Stimulated activated CD8-positive, alpha-beta memory T cell treated with anti-CD3 and anti-CD28 coated beads, Interleukin-4, amount 100 ng/mL, for 48 hours (primary cell): ENCODE measurements at regions not wholly inside any gene's neighbourhood (a gene's known extent, or its start where the extent isn't known, plus 50 kb on each side); places are given as distances from the start of the nearest gene placed in this dataset.
"Not testable (repeated sequence)": the region's sequence is repeated elsewhere in the genome, so short reads cannot be mapped to it uniquely, and the experiment has no call there.

ENCODE experiments used
- DNase-seq: peaks from one replicate; pipeline ENCODE4 v3.0.0-alpha.2; 2020

DNA sequence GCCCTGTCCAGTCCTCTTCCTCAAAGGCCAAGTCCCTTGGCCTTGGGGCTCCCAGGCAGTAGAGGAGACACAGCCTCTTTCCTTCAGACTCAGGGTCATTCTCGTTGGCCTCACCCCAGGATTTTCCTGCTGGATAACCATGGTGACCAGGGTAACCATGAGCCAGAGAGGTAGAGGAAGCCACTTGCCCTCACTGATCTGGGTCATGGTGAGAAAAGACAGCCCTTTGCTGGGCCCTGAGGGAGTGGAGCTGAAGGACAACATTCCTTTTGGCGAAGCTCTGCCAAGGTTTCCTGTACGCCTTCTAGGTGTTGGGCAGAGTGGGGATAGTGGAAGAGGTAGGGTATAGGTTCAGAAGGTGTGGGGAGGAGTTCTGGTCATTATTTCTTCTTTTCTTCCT is 53.1 kb upstream of the WNT4 start:
- no peak for DNase-seq

DNA sequence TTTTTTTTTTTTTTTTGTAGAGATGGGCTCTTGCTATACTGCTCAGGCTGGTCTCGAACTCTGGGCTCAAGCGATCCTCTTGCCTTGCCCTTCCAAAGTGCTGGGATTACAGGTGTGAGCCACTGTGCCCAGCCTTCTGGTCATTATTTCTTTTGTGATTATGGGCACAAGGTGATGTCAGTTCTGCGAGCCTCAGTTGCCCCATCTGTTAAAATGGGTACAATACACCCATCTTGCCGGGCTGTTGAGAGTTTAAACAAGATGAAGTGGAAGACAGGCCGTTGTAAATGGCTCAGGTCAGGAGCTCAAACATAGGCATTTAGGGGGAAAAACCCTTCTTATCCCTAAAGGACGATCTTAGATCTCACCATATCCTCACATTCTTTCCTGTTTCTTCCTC is 53.7 kb upstream of the WNT4 start:
- DNase-seq = no peak

DNA sequence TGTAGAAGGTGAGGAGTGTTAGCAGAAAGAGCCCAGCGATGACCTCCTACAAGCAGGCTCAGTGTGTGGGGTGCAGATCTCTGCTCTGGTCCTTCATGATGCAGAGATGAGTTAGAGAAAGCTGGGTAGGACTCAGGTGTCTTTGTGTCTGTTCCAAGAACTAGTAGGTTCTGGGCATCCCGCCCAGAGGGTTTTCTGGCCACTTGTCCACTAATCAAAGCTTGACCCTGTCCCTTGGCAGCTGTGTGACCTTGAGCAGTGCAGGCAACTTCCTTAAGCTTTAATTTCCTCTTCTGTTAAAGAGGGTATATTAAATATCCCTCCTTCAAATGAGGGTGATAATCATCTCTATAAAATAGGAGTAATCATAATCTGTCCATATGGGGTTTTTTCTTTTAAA is 54.7 kb upstream of the WNT4 start:
- DNase-seq = no peak

DNA sequence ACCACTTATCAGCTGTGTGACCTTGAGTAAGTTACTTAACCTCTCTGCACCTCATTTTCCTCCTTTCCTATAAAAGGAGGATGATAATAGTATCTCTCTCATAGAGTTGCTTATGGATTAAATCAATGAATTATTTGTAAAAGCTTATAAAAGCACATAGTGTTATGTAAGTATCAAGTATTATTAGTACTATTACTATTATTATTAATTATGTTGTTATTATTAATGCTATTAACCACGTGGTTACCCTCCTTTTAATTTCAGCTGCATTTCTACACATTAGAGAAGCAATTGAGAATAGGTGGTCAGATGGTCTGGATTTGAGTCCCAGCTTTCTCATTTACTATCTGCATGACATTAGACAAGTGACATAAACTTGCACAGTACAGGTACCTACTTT is 58.1 kb upstream of the WNT4 start:
- no peak for DNase-seq

DNA sequence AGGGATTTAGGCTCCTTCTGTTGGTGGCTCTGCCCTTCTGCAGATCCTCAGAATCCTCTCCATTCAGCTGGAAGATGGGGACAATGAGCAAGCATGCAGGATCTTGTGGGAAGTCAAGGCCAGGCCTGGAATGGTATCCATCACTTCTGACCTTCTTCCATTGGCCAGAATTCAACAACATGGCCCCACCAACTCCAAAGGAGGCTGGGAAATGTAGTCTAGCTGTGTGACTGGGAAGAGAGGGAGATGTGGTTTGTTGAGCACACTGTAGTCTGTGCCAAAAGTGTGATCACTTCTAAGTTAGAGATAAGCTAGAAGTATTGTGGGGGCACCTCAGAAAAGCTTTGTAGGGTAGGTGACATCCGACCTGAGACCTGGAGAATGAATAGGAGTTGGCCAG is 60.4 kb upstream of the WNT4 start:
- DNase-seq = no peak

DNA sequence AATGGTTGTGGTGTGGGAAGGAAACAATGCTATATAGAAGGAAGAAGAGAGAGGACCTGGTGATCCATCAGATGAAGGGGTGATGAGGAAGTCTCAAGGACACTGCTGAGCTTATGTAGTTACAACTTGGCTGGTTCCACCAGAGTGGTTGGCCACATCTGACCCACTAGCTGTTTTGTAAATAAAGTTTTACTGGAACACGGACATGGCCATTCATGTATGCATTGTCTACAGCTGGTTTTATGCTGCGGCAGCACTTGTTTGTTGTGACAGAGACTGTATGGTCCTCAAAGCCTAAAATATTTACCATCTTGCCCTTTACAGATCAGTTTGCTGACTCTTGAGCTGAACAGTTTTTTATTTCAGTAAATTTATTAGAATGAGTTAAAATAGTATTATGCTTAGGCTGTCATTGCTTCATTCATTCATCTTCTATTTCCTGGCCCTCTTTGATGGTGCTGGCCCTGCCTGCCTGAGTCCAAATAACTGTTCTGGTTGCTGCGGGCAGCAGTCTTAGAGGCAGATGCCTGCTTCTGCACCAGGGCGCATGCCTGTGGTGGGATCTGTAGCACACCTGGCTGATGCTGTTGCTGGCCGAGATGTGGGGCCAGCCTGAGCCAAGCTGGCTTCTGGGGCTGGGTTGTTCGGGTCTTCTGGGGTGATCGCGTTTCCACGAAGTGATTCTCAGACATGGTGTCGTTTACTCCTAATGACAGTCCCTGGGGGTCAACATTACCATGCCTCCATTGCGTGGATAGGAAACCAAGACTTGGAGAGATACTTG is 61.4 kb upstream of the WNT4 start:
- DNase-seq = no peak

DNA sequence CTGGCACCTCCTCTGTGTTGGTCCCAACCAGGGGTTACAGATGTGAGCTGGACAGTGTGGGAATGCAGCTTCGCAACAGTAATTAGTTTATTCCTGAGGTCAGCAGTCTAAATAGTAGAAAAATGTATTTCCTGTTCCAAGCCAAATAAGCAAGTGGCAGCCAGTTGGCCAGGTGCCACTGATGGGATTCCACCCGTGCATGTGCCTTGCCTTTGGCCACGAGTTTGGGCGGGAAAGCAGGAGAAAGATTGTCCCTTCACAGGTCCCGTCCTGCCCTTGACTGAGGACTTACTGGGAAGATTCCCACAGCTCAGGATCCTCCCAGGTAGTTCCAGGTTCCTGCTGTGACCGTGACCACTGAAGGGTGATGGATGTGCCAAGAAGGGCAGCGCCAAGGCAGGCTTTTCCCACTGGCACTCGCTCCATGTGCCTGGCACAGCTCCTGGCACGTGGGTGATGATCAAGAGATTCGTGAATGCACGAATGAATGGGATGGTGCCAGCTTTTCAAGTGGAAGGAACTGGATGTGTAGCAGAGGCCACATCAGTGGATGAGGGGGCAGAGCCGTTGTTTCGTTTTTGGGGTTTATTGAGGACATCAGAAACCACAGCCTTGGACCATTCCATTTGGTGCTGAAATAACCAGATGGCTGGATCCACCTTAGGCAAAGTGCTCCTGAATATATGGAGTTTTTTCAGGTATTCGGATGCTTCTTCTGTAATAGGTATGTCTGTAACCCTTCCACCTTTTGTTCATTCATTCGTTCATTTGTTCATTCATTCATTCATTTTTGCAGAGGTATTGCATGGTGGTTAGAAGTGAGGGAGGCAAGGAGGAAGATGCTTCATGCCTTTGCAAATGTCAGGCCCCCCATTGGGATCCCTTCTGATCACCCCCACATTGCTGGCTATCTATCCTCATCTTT is 62.4 kb upstream of the WNT4 start:
- no peak for DNase-seq

DNA sequence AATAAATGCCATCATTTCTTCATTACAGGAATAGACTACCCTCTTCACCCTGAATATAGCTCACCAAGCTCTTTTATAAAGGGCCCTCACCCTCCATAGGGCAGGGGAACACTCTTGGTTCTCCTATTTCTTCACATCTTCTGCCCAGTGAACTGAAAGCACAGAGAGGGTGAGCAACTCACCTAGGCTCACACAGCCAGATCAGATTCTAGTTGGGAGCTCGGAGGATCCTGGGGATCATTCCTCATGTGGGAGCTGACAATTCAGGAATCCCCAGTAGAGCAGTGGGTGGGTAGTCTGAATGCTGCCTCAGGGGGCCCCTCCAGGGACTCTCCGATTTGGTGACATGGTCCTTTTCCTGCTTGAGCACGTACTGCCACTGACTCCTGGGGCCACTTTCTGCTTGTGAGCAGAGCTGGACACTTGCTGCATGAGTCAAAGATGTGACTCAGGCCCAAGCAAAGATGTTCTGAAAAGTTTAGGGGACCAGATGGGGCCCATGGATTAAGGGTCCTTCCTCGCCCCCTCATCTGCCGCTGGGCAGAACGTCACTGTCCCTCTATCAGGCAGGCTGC is 63.7 kb upstream of the WNT4 start:
- no peak for DNase-seq

DNA sequence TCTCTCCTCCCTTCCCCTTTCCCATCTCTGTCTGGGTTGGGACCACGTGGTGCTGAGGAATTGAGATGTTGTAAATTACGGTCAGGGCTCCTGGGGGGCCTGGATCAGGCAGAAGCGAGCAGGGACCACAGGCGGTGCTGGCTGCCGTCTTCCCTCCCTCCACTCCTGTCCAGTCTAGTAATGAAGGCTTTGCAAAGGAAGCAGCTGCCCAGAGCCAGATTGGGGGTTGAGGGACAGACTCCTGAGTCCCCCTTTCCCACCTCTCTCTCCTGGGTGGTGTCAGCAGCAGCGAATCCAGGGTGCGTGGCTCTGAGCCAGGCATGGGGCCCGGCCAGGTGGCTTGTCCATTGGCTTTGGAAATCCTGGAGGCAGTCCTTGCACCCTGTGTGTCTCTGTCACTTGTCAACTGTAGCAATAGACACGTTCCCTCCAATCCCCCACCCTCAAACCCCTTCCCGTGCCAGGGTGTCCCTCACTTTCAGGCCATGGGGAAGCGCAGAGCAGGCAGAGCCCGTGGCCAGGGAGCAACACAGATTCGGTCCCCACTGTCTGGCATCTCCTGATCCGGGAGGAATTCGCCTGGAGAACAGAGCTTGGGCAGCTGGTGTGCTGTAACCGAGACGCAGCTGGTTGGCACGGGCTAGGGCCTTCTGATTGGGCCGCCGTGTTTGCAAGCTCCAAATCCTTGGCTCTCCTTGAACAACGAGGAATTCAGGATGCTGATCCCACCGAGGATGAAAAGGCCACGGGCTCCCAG is 64.8 kb upstream of the WNT4 start:
- DNase-seq = no peak

DNA sequence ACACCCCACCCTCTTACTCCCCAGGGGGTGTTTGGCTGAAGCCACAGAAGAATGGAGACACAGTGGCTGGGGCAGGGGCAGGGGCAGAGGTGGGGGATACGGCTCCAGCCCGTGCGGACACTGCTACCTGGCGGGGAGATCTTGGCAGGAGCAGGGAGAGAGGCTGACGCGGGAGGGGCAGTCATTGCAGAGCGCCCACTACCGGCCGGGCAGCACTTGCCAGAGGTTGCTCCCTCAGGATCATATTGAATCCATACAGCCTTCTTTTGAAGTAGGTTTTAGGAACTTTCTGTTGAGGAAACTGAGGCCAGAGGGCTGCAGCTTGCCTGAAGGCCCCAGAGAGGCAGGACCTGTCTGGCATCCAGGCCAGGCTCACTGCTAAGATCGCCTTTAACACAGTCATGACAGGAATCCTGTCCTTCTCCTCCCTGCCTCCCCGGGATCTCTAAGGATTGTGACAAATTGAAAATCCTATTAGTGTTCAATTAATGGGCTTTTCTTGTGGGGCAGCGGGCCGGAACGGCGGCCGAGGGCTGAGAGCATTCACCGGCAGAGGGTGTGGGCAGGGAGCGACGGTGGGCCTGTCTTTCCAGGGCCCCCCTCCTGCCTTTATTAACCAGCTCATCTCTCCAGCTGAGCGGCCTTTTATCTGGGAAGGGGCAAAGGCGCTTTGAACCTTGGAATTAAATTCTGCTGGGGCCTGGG is 65.5 kb upstream of the WNT4 start:
- DNase-seq = no peak

DNA sequence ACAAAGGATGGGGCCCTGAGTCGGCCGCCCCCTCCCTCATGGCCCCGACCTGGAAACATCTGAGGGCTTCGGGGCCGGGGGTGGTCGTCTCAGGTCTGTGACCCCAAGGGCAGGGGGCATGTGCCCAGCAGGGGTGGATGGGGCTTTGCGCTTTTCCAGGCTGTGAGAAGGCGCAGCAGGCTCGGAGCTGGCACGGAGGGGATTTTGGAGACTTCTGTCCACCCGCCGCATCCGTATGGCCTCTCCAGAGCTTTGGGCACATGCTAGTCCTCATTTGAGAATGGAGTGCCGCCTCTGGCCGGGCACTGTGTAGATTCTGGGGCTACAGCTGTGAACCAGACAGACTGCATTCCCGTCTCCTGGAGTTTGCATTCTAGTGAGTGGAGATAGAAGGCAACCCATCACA is 66.1 kb upstream of the WNT4 start:
- DNase-seq = no peak

DNA sequence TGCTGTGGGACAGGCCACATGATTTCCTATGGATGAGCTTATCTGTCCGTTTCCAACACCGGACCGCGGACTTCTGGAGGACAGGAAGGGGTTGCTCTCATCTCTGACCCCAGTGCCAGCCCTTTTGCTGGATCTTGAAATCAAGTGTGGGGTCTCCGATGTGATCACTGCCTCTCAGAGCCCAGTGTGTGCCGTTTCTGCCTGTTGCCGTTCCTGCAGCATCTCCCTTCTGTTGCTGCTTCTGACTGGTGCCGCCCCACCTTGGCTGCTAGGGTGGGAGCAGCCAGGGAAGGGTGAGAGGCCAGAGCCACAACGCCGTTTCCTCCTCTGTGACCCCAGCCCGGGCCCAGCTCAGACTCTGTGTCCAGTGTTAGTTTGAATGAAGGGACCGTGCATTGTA is 67.3 kb upstream of the WNT4 start:
- no peak for DNase-seq

DNA sequence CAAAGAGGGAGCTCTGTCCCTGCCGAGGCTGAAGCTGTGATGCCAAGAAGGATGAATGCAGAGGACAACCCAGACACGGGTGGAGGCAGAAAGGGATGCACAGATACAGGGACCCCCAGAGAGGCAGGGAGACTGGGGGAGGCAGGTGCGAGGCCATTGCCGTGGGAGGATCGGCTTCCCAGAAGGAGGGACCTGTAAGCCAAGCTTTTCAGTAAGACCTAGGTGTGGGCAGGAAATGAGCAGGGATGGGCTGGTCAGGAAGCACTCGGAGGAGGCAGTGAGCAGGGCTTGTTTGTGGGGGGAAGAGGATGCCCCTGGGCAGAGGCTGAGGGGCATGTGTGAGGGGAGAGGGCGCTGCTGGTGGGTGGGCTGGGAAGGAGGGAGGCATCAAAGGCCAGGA is 67.7 kb upstream of the WNT4 start:
- no peak for DNase-seq

DNA sequence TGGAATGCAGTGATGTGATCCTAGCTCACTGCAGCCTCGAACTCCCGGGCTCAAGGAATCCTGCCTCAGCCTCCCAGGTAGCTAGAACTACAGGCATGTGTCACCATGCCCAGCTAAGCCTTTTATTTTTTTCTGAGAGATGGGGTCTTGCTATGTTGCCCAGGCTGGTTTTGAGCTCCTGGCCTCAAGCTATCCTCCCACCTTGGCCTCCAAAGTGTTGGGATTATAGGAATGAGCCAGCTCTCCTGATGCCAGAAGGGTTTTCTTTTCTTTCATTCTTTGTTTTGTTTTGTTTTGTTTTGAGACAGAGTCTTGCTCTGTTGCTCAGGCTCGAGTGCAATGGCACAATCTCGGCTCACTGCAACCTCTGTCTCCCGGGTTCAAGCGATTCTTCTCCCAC is 68.6 kb upstream of the WNT4 start:
- not testable (repeated sequence) for DNase-seq

DNA sequence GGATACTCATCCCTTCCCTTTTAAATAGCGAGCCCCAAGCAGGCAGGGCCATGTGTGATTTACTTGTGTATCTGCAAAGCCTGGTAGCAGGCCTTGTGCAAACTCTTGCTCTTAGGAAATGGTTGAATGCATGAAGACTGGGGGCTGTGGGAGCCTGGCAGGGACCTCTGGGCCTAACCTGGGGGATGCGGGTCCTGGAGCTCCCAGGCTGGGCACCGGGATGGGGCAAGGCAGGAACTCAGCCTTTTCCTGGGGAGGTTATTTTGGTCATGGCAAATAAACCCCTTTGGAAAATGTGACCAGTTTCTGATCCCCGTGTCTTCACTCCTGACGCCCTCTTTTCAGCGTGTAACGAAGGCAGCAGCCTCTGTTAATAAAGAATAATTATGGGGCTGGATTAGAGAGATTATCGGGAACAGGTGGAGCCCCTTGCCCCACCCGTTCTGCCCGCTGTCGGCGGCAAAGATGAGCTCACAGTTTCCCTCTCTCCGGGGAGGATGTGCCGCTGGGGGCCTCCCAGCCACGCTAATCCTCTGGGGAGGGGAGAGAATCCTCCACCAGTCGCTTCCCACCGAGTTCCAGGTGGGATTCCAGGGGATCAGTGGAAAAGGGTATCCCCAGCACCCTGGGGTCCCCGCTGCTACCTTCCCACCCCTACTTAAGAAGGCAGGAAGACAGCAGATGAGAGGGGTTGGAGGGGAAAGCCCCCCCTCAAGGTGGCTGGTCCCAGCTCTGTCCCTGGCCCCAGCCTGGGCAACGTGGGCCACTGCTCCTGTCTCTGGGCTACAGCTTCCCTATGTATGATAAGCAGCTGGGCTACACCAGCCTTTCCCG is 69.7 kb upstream of the WNT4 start:
- no peak for DNase-seq

DNA sequence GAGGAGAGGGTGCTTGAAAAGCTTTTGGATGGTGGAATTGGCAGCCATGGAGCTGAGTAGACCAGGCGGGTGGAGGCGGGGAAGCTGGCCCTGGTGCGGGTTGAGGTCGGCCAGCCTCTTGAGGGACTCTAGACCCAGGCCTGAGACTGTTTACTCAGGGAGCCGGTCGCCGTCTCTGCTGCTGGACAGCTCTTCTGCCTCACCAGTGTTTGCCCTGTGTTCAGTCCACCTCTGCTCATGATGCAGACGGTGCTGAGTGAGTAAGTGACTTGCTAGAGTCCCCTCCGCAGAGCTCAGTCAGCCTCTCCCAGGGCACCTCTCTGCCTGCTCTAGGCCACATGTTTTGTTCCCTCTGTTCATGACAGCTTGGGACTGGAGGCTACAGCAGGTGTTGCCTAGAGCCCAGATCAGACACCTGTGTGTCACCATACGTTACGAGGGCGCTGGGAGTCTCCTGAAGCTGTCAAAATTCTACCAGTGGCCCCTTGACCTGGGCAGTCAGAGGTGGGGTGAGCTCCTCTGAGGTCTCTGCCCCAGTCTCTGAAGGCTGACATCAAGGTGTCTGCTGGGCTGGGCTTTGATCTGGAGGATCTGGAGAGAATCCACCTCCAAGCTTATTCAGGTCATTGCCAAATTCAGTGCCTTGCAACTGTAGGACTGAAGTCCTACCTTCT is 73.5 kb upstream of the WNT4 start:
- no peak for DNase-seq

DNA sequence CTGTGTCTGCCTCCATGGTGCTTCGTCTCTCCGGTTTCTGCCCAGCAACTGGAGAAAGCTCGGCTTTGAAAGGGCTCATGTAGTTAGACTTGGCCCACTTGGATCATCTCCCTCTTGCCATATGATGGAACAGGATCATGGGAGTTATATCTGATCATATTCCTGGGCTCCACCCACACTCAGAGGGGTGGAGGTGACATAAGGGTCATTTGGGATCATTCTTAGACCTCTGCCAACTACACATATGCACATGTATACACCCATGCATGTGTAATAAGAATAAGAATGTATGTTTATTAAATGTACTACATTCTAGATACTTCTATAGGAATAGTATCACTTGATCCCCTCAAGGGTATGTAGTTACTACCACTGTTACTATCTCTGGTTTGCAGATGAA is 74.1 kb upstream of the WNT4 start:
- no peak for DNase-seq

DNA sequence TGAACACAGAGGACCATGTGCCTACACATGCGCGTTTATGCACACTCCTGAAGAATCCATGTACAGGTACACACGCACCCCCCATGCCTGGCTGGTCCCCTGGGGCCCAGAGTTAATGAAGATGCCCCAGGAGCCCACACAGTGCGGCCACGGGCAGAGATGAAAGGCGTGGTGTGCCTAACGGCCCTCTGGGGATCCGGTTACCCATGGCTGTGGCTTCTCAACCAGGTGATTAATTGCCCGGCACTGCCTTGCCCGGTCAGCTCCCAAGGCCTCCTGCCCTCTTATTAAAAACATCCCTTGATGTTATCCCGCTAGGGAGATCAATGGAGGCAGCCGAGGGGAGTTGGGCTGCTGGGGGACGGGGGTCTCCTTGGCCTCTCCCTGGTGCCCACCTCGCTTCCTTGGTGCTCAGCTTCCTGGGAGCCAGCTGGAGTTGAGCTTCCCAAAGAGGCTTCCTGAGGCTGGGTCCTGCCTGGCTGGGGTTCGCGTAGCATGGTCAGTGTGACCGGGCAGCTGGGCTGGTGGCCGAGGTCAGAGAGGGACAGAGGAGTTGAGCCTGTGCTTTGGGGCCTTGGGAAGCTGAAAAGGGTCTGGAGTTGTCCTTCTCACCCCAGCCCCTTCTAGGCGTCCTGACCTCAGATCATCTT is 75.0 kb upstream of the WNT4 start:
- no peak for DNase-seq

DNA sequence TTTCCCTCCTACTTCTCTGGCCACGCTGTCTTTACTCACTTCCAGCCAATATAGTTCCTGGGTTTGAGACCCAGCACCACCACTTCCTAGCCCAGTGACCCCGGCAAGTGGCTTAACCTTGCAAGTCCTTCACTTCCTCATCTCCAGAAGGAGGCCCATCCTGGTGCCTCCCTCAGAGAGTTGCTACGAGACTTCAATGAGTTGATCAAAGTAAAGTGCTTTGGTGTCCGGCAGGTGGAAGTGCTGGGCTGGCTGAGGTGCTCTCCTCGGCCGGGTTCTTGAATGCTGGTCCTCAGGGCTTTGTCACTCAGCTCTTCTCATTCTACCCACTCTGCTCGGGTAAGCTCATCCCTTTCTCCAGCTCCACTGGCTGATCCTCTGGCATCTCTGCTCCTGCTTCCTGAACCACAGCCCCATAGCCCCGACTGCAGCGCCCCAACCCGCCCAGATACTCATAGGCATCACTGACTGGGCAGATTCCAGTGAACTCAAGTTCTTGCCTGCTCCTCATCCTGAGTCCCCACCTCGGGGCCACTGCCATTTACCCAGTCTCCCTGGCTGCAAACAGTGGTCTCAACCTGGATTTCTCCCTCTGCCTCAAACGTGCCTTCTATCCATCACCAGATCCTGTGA is 75.8 kb upstream of the WNT4 start:
- DNase-seq = no peak

DNA sequence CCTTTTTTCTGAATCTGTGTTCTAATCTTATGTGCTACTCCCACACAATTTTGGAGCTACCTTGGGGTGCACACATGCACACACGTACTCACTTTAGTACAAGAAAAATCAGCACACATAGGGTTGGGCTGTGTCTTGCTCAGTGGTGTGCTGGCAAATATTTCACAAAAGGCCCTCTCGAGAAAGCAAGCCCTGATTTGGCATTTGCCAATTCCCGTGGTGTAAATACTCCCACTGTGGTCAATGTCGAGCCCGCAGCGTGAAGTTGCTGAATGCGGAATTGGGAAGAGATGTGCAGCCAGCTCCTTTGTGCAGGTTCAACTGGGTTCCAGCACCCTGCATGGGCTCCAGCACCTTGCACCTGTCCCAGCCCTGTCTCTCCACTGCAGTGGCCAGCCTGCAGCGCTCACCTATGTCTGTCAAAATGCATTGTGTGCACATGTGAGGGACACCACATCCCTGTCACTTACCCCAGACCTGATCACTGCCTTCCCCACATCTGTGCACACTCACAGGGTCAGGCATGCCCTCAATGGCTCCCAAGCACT is 78.4 kb upstream of the WNT4 start:
- DNase-seq = no peak
